ENCODE measurements at regions not wholly inside any gene's neighbourhood (a gene's known extent, or its start where the extent isn't known, plus 50 kb on each side); places are given as distances from the start of the nearest gene placed in this dataset.
"Not testable (repeated sequence)": the region's sequence is repeated elsewhere in the genome, so short reads cannot be mapped to it uniquely, and the experiment has no call there.

DNA sequence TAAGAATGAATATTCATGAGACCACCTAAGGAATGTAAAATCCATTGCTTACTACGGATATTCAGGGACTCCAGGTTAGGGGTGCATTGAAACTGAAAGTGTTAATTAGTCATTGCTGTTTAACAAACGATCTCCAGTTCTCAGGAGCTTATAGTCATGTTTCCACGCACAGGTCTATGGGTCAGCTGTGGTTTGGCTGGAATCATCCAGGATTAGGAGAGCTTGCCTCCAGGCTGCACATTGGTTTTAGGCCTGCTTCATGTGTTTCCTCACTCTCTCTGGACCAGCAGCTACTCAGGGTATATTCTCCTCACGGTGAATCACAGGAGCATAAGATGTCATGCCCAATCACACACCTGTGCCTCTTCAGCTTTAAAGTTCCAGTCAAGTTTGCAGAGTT, 98.9 kb downstream of the ATXN3L start:
- DNase-seq: no peak

DNA sequence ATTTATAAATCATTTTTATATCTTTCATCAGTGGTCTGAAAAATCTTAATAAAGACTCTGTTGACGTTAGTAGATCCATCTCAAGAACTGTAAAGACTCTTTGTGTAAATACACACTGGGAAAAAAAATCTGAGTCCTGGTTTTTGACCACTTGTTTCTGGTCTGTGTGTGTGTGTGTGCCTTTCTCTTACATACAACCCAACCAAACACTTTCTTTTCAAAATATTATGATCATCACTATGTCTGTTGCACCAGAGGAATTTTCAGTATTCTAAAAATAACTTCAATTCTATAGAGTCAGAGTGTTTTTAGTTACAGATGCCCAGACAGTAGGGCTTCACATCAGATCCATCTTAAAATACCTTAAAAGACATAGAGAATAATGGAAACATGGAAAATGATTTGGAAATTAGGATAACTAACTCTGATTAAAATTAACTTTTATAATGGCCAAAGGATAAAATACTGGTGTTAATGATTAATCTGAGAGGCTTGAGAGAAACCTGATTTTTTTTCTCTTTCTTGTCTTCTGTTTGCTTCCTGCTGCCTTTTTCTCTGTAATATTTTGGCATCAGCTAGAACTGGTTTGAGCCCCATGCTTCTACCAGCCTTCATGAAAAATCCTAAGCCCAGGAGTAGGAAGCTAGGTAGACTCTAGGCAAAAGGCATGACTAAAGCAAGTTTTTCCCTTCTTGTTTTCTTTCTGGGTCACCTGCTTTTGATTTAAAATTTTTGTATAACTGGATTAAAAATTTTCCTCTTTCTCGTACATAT, 99.7 kb downstream of the ATXN3L start:
- no peak for DNase-seq

DNA sequence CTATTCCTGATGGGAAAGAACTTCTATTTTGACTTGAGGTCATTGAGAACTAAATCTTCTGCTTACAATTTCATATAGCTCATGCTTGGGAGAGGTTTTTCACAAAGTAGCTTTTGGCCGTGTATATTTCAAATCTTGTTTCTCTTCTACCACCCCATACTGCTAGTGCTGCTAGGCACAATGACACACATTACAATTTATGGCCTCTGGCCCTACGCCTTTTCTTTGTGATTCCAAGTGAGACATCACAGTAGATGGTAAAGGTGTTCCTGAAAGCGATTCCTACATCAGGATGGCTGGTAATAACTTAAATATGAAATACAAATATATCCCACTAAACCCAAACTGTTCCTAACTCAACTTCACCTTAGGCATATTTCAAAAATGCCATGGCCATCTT, 101.1 kb downstream of the ATXN3L start:
- DNase-seq: no peak

DNA sequence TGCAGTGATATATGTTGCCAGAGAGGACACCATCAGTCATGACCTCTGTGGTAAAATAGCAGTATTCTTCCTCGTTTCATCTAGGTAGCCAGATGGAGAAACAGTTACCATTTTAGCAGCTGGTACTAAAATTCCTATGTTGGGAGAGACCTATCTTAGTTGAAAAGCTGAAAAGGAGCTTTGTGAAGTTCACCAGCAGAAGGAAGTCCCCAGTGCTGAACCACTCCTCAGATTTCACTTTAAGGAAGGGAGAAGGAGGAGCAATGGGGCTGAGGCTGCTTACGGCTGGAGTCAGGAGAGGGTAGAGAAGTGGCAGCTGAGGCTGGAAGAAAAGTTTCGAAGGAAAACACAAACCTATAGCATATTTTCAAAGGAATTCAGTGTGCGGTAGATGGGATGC, 103.7 kb downstream of the ATXN3L start:
- DNase-seq: no peak

DNA sequence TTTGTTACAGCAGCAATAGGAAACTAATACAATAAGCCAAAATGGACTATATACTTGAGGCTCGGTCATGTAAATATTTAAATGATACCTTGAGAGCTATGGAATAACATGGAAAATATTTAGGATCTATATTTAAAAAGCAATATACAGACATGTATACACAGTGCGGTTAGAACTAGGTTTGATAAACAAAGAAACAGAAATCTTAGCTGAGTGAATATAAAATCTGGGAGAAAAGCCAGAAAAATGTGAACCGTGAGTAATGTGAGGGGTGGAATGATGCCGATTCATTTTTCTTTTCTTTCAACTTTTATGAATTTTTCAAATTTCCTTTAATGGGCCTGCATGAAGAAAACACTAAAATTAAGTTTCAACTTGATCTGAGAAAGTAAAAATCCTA, 104.1 kb downstream of the ATXN3L start:
- no peak for DNase-seq

DNA sequence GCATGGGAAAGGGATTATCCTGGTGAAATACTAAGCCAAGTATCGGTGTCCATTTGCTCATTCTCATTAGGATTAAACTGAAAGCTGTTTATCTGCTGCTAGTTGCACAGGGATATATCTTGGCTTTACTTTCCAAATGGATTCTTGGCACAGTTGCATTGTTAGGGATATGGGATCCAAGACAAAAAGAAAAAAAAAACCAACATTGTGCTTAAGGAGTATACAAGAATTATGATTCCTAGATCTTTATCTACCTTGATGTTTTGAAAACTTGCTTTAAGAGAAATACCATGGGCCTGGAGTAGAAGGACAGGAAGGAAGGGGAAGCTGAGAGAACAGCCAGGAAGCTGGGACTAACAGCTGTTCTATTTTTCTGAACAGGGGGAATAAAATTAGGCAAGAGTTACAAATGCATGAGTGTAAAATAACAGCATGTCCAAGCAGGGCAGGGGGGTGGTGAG, 107.6 kb downstream of the ATXN3L start:
- no peak for DNase-seq

DNA sequence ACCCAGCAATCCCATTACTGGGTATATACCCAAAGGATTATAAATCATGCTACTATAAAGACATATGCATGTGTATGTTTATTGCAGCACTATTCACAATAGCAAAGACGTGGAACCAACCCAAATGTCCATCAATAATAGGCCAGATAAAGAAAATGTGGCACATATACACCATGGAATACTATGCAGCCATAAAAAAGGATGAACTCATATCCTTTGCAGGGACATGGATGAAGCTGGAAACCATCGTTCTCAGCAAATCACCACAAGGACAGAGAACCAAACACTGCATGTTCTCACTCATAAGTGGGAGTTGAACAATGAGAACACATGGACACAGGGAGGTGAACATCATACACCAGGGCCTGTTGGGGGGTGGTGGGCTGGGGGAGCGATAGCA, 109.7 kb downstream of the ATXN3L start:
- DNase-seq: not testable (repeated sequence)

DNA sequence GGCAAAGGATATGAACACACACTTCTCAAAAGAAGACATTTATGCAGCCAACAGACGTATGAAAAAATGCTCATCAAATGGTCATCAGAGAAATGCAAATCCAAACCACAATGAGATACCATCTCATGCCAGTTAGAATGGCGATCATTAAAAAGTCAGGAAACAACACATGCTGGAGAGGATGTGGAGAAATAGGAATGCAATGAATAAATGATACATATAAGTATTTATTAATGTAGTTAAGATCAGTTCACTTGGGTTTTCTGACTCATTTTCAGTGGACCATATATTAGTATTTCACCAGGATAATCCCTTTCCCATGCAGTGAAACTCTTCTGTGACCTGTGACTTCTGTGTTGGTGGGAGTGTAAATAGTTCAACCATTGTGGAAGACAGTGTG, 110.1 kb downstream of the ATXN3L start:
- not testable (repeated sequence) for DNase-seq

DNA sequence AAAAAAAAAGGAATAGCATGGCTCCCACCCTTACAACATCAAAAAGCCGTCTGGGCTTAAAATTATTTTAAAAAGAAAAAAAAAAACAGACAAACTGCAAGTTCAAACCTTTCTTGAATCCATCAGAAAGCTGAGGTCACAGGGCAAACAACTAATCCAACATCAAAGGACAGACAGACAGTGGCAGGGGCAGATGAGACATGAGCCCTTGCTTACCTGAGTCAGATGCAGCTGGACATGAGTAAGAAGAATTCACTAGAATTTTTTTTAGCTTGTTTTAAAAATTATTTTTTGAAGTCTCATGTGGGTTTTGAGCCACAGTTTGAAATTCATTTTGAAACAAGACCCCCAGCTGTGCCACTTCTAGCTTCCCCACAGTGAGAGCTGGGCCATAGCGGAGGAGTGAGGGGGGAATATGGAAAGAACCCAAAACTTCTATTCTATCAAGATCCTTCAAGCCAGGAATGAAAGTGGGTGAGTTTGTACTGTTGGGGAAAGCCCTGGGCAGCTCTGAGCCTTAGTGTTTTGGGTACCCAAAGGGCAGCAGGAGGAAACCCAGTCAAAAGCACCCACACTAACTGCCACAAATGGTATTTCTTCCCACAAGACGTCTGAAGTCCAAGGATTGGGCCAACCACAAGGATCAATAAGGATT, 111.4 kb downstream of the ATXN3L start:
- DNase-seq: no peak

DNA sequence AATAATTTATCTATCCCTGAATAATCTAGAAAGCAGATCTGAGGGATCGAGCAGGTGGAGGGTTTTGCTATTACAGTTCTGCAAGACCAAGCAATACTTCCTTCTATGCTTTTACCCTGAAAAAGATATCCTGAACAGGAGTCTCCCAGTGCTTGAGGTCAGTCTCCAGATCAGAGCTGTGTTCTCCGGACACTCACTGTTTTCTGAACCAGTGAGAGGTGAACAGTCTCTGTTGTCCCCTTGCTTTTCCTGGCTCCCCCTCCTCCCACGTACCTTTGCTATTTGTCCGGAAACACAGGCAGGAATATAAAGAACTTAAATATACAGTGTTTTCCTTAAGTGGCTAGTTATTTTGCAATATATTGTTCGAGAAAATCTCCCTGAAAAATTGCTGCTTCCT, 116.6 kb downstream of the ATXN3L start:
- no peak for DNase-seq

DNA sequence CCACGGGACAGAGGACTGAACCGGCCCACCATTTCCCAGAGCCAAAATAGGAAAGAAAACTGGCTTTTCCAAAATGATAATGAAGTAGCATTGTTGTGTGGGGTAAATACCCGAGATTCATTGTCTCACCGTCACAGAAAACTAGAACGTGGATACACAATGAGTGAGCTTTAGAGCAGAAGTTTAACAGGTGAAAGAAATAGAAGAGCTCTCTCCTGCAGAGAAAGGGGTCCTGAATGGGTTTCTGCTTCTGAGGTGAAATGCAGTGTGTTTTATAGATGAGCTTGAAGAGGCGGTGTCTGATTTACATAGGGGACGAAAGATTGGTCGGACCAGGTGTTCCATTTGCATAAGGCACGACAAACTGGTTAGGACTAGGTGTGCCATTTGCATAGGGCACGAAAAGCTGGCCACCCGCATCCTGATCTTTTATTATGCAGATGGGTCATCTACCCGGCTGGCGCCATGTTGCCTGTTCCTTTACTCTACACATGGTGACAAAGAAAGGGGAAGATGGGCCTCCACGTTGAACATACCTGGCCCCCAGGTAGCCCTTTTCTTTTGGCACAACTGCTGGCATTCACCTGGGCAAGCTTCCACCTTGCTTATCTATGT, 118.1 kb downstream of the ATXN3L start:
- no peak for DNase-seq

DNA sequence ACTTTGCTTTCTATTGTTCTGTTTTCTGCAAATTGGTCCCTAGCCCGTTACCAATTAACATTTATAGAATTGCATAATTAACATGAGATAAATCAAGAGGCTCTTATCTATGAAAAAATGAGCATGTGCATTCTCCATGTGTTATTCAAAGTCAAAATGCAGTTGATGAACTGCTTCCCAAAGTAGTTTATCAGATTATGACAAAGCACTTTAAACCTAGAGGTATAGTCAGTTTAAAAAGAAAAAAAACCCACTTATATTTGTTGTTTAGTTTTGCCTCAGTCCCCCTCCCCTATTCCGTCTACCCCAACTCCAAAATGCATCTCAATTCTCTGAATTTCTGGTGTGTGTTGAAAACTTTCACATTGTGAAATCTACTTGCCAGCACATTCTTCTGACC, 119.5 kb downstream of the ATXN3L start:
- DNase-seq: no peak

DNA sequence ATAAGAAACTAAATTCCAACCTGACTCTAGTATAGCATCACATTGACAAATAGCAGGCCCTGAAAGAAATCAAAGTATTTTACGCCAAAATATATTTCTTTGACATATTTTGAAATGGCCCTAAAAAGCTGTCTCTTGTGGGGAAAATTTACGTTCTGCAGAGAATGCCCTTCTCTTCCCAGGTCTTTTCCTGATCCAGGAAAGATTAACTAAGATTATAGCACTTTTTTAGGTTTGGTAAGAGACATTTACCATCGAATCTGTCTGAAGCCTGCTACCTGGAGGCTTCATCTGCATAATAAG, 121.1 kb downstream of the ATXN3L start:
- DNase-seq: no peak

DNA sequence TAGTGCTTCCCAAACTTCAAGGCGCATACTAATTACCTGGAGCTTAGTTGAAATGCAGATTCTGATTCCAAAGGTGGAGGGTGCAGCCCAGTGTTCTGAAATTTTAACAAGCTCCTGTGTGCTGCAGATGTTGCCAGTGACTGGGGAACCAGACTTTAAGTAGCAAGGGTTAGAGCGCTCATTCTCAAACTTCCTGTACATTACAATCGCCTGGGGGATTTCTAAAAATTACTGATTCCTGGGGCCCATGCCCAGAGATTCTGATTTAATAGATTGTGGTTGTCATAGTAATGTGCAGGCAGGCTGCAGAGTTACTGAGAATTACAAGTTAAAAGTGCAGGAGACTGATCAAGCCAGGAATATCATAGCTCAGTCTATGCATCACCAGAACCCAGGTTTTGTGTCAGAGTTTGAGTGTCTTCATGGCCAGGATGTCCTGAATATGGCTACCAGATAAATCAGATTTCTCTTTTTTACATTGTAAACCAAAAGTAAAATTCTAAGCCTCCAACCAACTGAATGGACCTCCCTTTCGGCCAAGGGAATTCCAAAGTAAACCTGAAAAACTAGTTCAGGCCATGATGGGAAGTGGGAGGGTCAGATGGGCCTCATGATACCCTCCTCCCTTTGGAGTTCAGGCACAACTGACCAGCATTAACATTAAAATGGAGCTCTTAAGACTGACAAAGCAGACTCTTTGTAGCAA, 121.6 kb downstream of the ATXN3L start:
- DNase-seq: no peak

DNA sequence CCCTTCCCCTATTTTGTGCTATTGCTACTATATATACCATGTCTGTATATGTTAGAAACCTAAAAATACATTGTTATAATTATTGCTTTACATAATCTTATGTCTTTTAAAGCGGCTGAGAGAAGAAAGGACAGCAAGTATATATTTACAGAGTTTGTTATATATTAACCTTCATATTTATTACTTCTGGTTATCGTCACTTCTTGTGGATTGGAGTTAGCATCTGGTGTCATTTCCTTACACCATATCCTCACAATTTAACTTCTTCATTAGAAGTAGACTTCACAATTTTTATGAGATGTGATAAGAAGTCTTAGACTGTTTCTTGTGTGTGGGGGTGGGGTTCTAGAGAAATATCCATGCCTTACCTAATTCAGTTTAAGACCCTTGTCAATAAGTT, 123.1 kb downstream of the ATXN3L start:
- no peak for DNase-seq

DNA sequence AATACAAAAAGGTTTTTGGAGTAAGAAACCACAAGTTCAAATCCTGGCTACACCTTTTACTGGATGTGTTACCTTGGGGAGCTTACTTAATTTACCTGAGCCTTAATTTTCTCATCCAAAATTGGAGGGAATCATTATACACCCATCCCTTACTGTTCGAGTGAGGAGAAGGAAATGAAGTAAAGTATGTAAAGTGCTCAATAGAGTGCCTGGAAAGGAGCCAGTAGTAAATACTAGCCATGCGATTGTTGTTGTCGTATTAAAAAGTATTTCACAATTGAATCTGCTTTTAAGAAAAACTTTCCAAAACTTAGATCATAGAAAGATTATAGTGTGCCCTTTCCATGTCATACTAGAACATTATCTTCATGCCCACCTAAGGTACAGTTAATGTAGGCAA, 124.5 kb downstream of the ATXN3L start:
- DNase-seq: no peak

DNA sequence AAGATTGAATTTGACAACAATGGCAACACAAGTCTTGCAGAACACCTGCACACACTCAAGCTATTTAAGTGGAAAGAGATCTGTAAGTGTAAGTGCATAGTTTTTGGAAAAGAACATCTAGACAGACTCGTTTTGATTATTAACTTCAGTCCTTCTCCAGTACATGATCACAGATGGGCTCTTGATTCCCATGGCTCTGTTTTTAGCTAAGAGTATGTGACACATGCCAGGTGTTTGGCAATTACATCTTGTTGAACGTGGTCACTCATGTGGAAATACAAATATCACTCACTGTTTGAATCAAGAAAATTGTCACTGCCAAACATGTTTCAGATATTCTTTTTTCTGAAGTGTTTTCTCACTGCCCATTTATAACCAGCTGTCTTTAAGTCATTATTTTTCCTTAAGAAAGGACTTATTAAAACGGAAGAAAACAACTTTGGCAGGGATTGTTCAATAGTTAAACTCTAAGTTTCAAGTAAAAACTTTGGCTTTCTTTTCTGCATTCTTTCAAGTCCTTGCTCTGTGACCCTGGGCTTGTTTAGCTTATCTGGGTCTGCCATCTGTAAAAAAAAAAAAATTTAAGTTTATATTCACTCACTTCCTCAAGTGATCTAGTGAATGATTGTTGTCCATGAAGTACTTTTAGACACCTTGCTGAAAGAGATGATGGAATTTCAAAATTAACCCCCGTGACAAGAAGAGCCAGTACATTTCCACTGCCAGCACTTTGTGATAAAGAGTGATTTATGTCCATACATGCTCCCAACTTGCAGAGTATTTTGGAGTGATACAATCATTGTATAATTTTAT, 125.4 kb downstream of the ATXN3L start:
- DNase-seq: no peak

DNA sequence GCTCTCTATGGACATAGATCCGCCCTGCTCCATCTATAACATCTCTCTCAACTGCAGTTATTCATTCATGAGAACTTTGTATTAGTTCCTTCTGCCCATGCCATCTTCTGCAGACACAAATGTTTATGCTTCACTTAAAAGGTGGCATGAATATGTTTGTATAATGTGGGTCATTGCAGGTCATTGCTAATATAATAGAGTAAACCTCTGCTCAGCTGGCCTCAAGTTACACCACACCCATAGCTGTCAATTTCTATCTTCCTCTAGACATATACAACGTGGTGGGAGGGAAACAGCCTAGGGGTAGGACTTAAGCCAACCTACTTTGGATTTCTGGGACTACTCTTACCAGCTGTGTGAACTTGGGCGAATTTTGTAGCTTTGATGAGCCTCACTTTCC, 129.8 kb downstream of the ATXN3L start:
- DNase-seq: no peak

DNA sequence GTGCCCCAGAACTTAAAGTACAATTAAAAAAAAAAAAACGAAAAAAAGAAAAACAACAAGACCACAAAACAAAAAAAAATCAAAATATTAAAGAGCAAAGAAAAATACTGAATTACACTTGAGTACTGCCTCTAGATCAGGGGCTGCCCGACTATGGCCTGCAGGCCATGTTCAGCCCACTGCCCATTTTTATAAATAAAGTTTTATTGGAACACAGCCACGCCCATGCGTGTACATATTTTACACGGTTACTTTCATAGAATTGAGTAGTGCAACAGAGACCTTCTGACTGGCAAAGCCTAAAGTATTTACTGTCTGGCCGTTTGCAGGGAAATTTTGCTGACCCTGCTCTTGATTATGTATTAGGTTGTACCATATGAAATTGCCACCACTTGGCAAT, 130.5 kb downstream of the ATXN3L start:
- no peak for DNase-seq

DNA sequence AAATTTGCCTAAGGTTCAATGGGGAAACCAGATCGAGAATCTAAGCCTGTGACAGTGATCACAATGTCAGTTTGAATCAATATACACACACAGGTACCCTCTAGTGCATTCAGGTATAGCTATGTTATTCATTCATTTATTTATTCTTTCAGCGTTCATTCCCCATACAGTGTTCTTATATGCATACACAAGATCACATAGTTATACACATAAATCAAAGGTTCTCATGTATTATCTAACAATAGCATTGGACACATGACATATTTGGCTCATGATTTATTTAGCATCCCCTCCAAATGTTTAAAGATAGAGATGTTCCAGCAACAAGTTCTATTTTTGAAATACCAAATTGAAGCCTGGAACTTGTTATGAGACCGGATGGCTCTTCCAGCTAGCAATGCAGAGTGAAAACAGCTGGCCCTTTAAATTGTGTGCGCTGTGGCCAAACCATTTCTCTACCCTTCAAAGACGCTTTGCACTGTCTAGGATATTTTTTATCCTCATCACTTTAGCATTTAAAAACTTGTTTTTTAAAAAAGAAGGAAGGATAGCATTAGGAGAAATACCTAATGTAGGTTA, 131.0 kb downstream of the ATXN3L start:
- DNase-seq: no peak

DNA sequence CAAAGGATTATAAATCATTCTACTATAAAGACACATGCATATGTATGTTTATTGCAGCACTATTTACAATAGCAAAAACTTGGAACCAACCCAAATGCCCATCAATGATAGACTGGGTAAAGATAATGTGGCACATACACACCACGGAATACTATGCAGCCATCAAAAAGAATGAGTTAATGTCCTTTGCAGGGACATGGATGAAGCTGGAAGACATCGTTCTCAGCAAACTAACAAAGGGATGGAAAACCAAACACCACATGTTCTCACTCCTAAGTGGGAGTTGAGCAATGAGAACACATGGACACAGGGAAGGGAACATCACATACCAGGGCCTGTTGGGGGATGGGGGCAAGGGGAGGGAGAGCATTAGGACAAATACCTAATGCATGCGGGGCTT, 133.2 kb downstream of the ATXN3L start:
- DNase-seq: not testable (repeated sequence)

DNA sequence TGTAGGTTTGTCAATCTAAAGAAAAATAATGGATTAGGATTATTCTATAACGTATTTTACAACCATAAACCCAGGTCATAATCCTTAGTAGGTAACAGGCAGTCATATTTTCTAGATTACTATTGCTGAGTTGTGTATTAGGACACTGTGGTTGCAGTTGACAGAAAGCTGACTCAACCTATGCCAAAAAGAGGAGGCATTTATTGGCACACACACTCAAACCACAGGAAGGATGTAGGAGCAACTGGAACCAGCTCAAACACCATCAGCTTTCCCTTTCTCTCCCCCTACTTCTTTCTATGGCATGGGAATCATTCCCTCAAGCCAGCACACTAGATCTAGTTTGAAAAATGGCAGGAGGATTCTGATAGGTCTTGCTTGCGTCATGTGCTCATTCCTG, 136.4 kb upstream of the FAM9C start:
- DNase-seq: no peak

All from right kidney (tissue), 1 donor.